ENCODE measurements at regions not wholly inside any gene's neighbourhood (a gene's known extent, or its start where the extent isn't known, plus 50 kb on each side); places are given as distances from the start of the nearest gene placed in this dataset.

GRCh38 chrX:34381241-34381640 lies 249.1 kb upstream of the FAM47A start:
- H4K91ac ChIP-seq (ENCODE audit: low read length): no peak overlapping the region
- H3K79me1 ChIP-seq (replicated peaks; ENCODE audit: low read length, poor library complexity, severe bottlenecking): no peaks in the 10 kb centered on the region
- no peak overlapping the region for H3K4me3 ChIP-seq (ENCODE audit: insufficient read depth in 1 of 2, low read depth in 1 of 2, low read length in 2 of 2)
- DNase-seq: no peak
- H3K27ac ChIP-seq (ENCODE audit: low read length, poor library complexity, severe bottlenecking): no peak overlapping the region
- H3K4me1 ChIP-seq (ENCODE audit: control insufficient read depth, insufficient read depth, low read depth, low read length): no peaks in the 10 kb centered on the region
- H4K8ac ChIP-seq (ENCODE audit: low read length): no peak overlapping the region
- no peak overlapping the region for H3K18ac ChIP-seq (ENCODE audit: low read depth in 1 of 2, low read length in 2 of 2)
- no peaks in the 10 kb centered on the region for H3K9me3 ChIP-seq (ENCODE audit: control insufficient read depth, low read length)
- no peak overlapping the region for H3K4me2 ChIP-seq (ENCODE audit: low read length, poor library complexity, severe bottlenecking)
- no peaks in the 10 kb centered on the region for H3K36me3 ChIP-seq (ENCODE audit: control insufficient read depth in 1 of 2, insufficient read depth in 2 of 2, low read depth in 1 of 2, low read length in 2 of 2)
- H2BK15ac ChIP-seq (ENCODE audit: low read depth, poor library complexity, severe bottlenecking): no peak overlapping the region
- WGBS: 95% methylated on average over 2 of the region's 2 CpGs
- H2BK5ac ChIP-seq (ENCODE audit: low read depth, low read length, poor library complexity, severe bottlenecking): no peak overlapping the region
- no peak overlapping the region for H3K14ac ChIP-seq (ENCODE audit: low read length in 2 of 2)
- H2AFZ ChIP-seq (ENCODE audit: low read depth, low read length): no peak overlapping the region
- no peak overlapping the region for H2BK12ac ChIP-seq (ENCODE audit: low read length in 2 of 2)
- H3K23ac ChIP-seq (ENCODE audit: low read length in 2 of 2): no peak overlapping the region
- no peak overlapping the region for H2BK120ac ChIP-seq (ENCODE audit: low read depth, low read length)
- no peak overlapping the region for H3K9ac ChIP-seq (ENCODE audit: low read length)
- H3K27me3 ChIP-seq (ENCODE audit: control insufficient read depth in 1 of 2, insufficient read depth in 1 of 2, low read length in 2 of 2): no peaks in the 10 kb centered on the region
- no peak overlapping the region for H3K4ac ChIP-seq (ENCODE audit: low read depth in 1 of 2, low read length in 2 of 2)
- no peak overlapping the region for H2AK5ac ChIP-seq (ENCODE audit: low read length, severe bottlenecking)

DNA sequence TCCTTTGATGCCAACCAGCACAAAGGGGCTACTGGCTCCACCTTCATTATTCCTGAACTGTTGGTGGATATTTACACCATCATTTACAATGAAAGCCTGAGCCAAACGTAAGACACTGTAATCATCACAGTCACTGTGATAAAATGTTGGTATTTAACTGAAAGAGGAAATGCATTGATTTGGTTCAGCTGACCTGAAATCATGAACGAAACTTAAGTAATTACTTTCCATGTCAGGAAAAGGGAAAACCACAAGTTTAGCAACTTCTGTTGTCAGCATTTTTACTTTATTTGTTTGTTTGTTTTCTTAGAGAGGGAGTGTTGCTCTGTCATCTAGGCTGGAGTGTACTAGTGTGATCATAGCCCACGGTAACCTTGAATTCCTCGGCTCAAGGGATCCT lies 247.8 kb upstream of the FAM47A start:
- no peak overlapping the region for H3K23ac ChIP-seq (ENCODE audit: low read length in 2 of 2)
- H3K9me3 ChIP-seq (ENCODE audit: control insufficient read depth, low read length): no peaks in the 10 kb centered on the region
- H3K18ac ChIP-seq (ENCODE audit: low read depth in 1 of 2, low read length in 2 of 2): no peak overlapping the region
- no peaks in the 10 kb centered on the region for H3K79me1 ChIP-seq (replicated peaks; ENCODE audit: low read length, poor library complexity, severe bottlenecking)
- H3K4ac ChIP-seq (ENCODE audit: low read depth in 1 of 2, low read length in 2 of 2): no peak overlapping the region
- no peak for DNase-seq
- no peak overlapping the region for H3K9ac ChIP-seq (ENCODE audit: low read length)
- H3K4me1 ChIP-seq (ENCODE audit: control insufficient read depth, insufficient read depth, low read depth, low read length): no peaks in the 10 kb centered on the region
- H2BK120ac ChIP-seq (ENCODE audit: low read depth, low read length): no peak overlapping the region
- no peak overlapping the region for H3K4me2 ChIP-seq (ENCODE audit: low read length, poor library complexity, severe bottlenecking)
- no peak overlapping the region for H2BK15ac ChIP-seq (ENCODE audit: low read depth, poor library complexity, severe bottlenecking)
- no peak overlapping the region for H4K8ac ChIP-seq (ENCODE audit: low read length)
- H2AFZ ChIP-seq (ENCODE audit: low read depth, low read length): no peak overlapping the region
- H3K27me3 ChIP-seq (ENCODE audit: control insufficient read depth in 1 of 2, insufficient read depth in 1 of 2, low read length in 2 of 2): no peaks in the 10 kb centered on the region
- H4K91ac ChIP-seq (ENCODE audit: low read length): no peak overlapping the region
- WGBS: no CpG with 5 or more reads among the region's 4 CpGs
- H3K14ac ChIP-seq (ENCODE audit: low read length in 2 of 2): no peak overlapping the region
- H2AK5ac ChIP-seq (ENCODE audit: low read length, severe bottlenecking): no peak overlapping the region
- no peak overlapping the region for H3K4me3 ChIP-seq (ENCODE audit: insufficient read depth in 1 of 2, low read depth in 1 of 2, low read length in 2 of 2)
- no peak overlapping the region for H2BK5ac ChIP-seq (ENCODE audit: low read depth, low read length, poor library complexity, severe bottlenecking)
- H3K36me3 ChIP-seq (ENCODE audit: control insufficient read depth in 1 of 2, insufficient read depth in 2 of 2, low read depth in 1 of 2, low read length in 2 of 2): no peaks in the 10 kb centered on the region
- no peak overlapping the region for H3K27ac ChIP-seq (ENCODE audit: low read length, poor library complexity, severe bottlenecking)
- H2BK12ac ChIP-seq (ENCODE audit: low read length in 2 of 2): no peak overlapping the region

- Histone ChIP-seq H3K9ac (ENCODE audit: low read length) (no peak overlapping the region), H3K27me3 (ENCODE audit: control insufficient read depth in 1 of 2, insufficient read depth in 1 of 2, low read length in 2 of 2) (no peaks in the 10 kb centered on the region), H3K23ac (ENCODE audit: low read length in 2 of 2) (no peak overlapping the region), H2BK120ac (ENCODE audit: low read depth, low read length) (no peak overlapping the region), H3K36me3 (ENCODE audit: control insufficient read depth in 1 of 2, insufficient read depth in 2 of 2, low read depth in 1 of 2, low read length in 2 of 2) (no peaks in the 10 kb centered on the region), H3K27ac (ENCODE audit: low read length, poor library complexity, severe bottlenecking) (no peak overlapping the region), H2AK5ac (ENCODE audit: low read length, severe bottlenecking) (no peak overlapping the region), H3K18ac (ENCODE audit: low read depth in 1 of 2, low read length in 2 of 2) (no peak overlapping the region), H2BK15ac (ENCODE audit: low read depth, poor library complexity, severe bottlenecking) (no peak overlapping the region), H3K14ac (ENCODE audit: low read length in 2 of 2) (no peak overlapping the region), H2BK12ac (ENCODE audit: low read length in 2 of 2) (no peak overlapping the region), H4K8ac (ENCODE audit: low read length) (no peak overlapping the region), H2AFZ (ENCODE audit: low read depth, low read length) (no peak overlapping the region), H3K79me1 (replicated peaks; ENCODE audit: low read length, poor library complexity, severe bottlenecking) (no peaks in the 10 kb centered on the region), H4K91ac (ENCODE audit: low read length) (no peak overlapping the region), H3K9me3 (ENCODE audit: control insufficient read depth, low read length) (no peaks in the 10 kb centered on the region), H3K4me1 (ENCODE audit: control insufficient read depth, insufficient read depth, low read depth, low read length) (no peaks in the 10 kb centered on the region), H3K4ac (ENCODE audit: low read depth in 1 of 2, low read length in 2 of 2) (no peak overlapping the region), H3K4me2 (ENCODE audit: low read length, poor library complexity, severe bottlenecking) (no peak overlapping the region), H3K4me3 (ENCODE audit: insufficient read depth in 1 of 2, low read depth in 1 of 2, low read length in 2 of 2) (no peak overlapping the region), H2BK5ac (ENCODE audit: low read depth, low read length, poor library complexity, severe bottlenecking) (no peak overlapping the region)
- no CpG with 5 or more reads among the region's 1 CpG for WGBS
- DNase-seq: no peak
These were observed 245.5 kb upstream of the FAM47A start for GRCh38 chrX:34377645-34378044.

DNA sequence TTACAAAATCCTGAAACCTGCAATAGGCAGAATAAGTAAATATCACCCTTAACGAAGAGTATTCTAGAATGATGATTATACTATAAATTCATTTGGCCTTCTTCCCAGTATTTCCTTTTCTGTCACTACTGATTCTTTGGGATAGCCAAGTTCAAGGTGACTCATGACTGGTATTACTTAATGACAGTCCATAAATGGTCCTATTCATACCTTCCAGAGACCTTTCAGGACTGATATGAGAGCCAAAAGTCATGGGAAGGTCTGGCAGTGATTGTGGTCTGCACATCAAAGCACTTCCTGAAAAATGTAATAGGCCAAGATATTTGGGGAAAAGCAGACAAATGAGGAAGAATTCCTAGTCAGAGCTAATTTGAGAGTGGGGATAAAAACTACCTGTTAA lies 239.6 kb upstream of the FAM47A start:
- no peak overlapping the region for H4K8ac ChIP-seq (ENCODE audit: low read length)
- no CpG with 5 or more reads among the region's 1 CpG for WGBS
- DNase-seq: no peak
- no peak overlapping the region for H4K91ac ChIP-seq (ENCODE audit: low read length)
- H3K9me3 ChIP-seq (ENCODE audit: control insufficient read depth, low read length): no peaks in the 10 kb centered on the region
- no peak overlapping the region for H2BK5ac ChIP-seq (ENCODE audit: low read depth, low read length, poor library complexity, severe bottlenecking)
- no peak overlapping the region for H3K4ac ChIP-seq (ENCODE audit: low read depth in 1 of 2, low read length in 2 of 2)
- no peak overlapping the region for H2AFZ ChIP-seq (ENCODE audit: low read depth, low read length)
- H2BK12ac ChIP-seq (ENCODE audit: low read length in 2 of 2): no peak overlapping the region
- no peak overlapping the region for H3K23ac ChIP-seq (ENCODE audit: low read length in 2 of 2)
- H3K36me3 ChIP-seq (ENCODE audit: control insufficient read depth in 1 of 2, insufficient read depth in 2 of 2, low read depth in 1 of 2, low read length in 2 of 2): no peaks in the 10 kb centered on the region
- H3K27ac ChIP-seq (ENCODE audit: low read length, poor library complexity, severe bottlenecking): no peak overlapping the region
- H3K14ac ChIP-seq (ENCODE audit: low read length in 2 of 2): no peak overlapping the region
- no peaks in the 10 kb centered on the region for H3K4me1 ChIP-seq (ENCODE audit: control insufficient read depth, insufficient read depth, low read depth, low read length)
- H2AK5ac ChIP-seq (ENCODE audit: low read length, severe bottlenecking): no peak overlapping the region
- H3K27me3 ChIP-seq (ENCODE audit: control insufficient read depth in 1 of 2, insufficient read depth in 1 of 2, low read length in 2 of 2): no peaks in the 10 kb centered on the region
- no peak overlapping the region for H3K4me3 ChIP-seq (ENCODE audit: insufficient read depth in 1 of 2, low read depth in 1 of 2, low read length in 2 of 2)
- no peak overlapping the region for H2BK120ac ChIP-seq (ENCODE audit: low read depth, low read length)
- no peaks in the 10 kb centered on the region for H3K79me1 ChIP-seq (replicated peaks; ENCODE audit: low read length, poor library complexity, severe bottlenecking)
- no peak overlapping the region for H3K18ac ChIP-seq (ENCODE audit: low read depth in 1 of 2, low read length in 2 of 2)
- H3K4me2 ChIP-seq (ENCODE audit: low read length, poor library complexity, severe bottlenecking): no peak overlapping the region
- H3K9ac ChIP-seq (ENCODE audit: low read length): no peak overlapping the region
- H2BK15ac ChIP-seq (ENCODE audit: low read depth, poor library complexity, severe bottlenecking): no peak overlapping the region

Data from mesenchymal stem cell (in vitro differentiated cells and primary cell).